ENCODE measurements at regions not wholly inside any gene's neighbourhood (a gene's known extent, or its start where the extent isn't known, plus 50 kb on each side); places are given as distances from the start of the nearest gene placed in this dataset.
"Not testable (repeated sequence)": the region's sequence is repeated elsewhere in the genome, so short reads cannot be mapped to it uniquely, and the experiment has no call there.

- Mint-ChIP-seq H3K9me3 (no peaks in the 10 kb centered on the region), H3K27ac (no peak overlapping the region), H3K4me3 (no peak overlapping the region), H3K27me3 (no peaks in the 10 kb centered on the region), H3K36me3 (no peaks in the 10 kb centered on the region), H3K4me1 (ENCODE audit: low read depth) (no peaks in the 10 kb centered on the region)
- POLR2A ChIA-PET, result no interaction called here
- no peak for DNase-seq
- intact Hi-C loops (cut with micrococcal nuclease), result no loop called here
- CTCF ChIA-PET, result no interaction called here
These were observed 440.6 kb upstream of the SLC35B3 start for GRCh38 chr6:8875986-8876385.

GRCh38 chr6:8872589-8872988 is 437.2 kb upstream of the SLC35B3 start:
- POLR2A ChIA-PET, result no interaction called here
- Mint-ChIP-seq H3K4me3 (no peak overlapping the region), H3K9me3 (no peaks in the 10 kb centered on the region), H3K36me3 (no peaks in the 10 kb centered on the region), H3K27me3 (no peaks in the 10 kb centered on the region), H3K4me1 (ENCODE audit: low read depth) (no peaks in the 10 kb centered on the region), H3K27ac (no peak overlapping the region)
- DNase-seq, result no peak
- intact Hi-C loops (cut with micrococcal nuclease), result no loop called here
- CTCF ChIA-PET, result no interaction called here

GRCh38 chr6:8865451-8865850 is 430.1 kb upstream of the SLC35B3 start:
- POLR2A ChIA-PET, result no interaction called here
- CTCF ChIA-PET, result no interaction called here
- Mint-ChIP-seq H3K9me3 (no peaks in the 10 kb centered on the region), H3K36me3 (no peaks in the 10 kb centered on the region), H3K4me1 (ENCODE audit: low read depth) (no peaks in the 10 kb centered on the region), H3K4me3 (no peak overlapping the region), H3K27ac (no peak overlapping the region), H3K27me3 (no peaks in the 10 kb centered on the region)
- intact Hi-C loops (cut with micrococcal nuclease), result no loop called here
- DNase-seq, result no peak

GRCh38 chr6:8860671-8861070 is 425.3 kb upstream of the SLC35B3 start:
- Mint-ChIP-seq H3K4me3 (no peak overlapping the region), H3K27ac (no peak overlapping the region), H3K9me3 (peaks cover 2% of the 10 kb centered on the region), H3K27me3 (no peaks in the 10 kb centered on the region), H3K4me1 (ENCODE audit: low read depth) (no peaks in the 10 kb centered on the region), H3K36me3 (no peaks in the 10 kb centered on the region)
- CTCF ChIA-PET, result no interaction called here
- DNase-seq, result no peak
- intact Hi-C loops (cut with micrococcal nuclease), result no loop called here
- POLR2A ChIA-PET, result no interaction called here

GRCh38 chr6:8859501-8859900 is 424.2 kb upstream of the SLC35B3 start:
- H3K36me3 Mint-ChIP-seq, result no peaks in the 10 kb centered on the region
- no peaks in the 10 kb centered on the region for H3K4me1 Mint-ChIP-seq (ENCODE audit: low read depth)
- no peak overlapping the region for H3K4me3 Mint-ChIP-seq
- ChIA-PET POLR2A (no interaction called here), CTCF (no interaction called here)
- DNase-seq, result no peak
- H3K27ac Mint-ChIP-seq, result no peak overlapping the region
- no peaks in the 10 kb centered on the region for H3K27me3 Mint-ChIP-seq
- H3K9me3 Mint-ChIP-seq, result peaks cover 2% of the 10 kb centered on the region
- intact Hi-C loops (cut with micrococcal nuclease), result no loop called here

- POLR2A ChIA-PET, result no interaction called here
- Mint-ChIP-seq H3K4me3 (no peak overlapping the region), H3K4me1 (ENCODE audit: low read depth) (no peaks in the 10 kb centered on the region), H3K27me3 (no peaks in the 10 kb centered on the region), H3K27ac (no peak overlapping the region), H3K36me3 (no peaks in the 10 kb centered on the region), H3K9me3 (peaks cover 2% of the 10 kb centered on the region)
- DNase-seq, result no peak
- intact Hi-C loops (cut with micrococcal nuclease), result no loop called here
- CTCF ChIA-PET, result no interaction called here
These were observed 423.5 kb upstream of the SLC35B3 start for GRCh38 chr6:8858854-8859331.

GRCh38 chr6:8857160-8857559 is 421.8 kb upstream of the SLC35B3 start:
- Mint-ChIP-seq H3K4me1 (ENCODE audit: low read depth) (no peaks in the 10 kb centered on the region), H3K27me3 (no peaks in the 10 kb centered on the region), H3K9me3 (peaks cover 2% of the 10 kb centered on the region), H3K27ac (no peak overlapping the region), H3K4me3 (no peak overlapping the region), H3K36me3 (no peaks in the 10 kb centered on the region)
- no peak for DNase-seq
- ChIA-PET CTCF (no interaction called here), POLR2A (no interaction called here)
- intact Hi-C loops (cut with micrococcal nuclease), result no loop called here

- H3K27ac Mint-ChIP-seq, result no peak overlapping the region
- POLR2A ChIA-PET, result no interaction called here
These were observed 420.1 kb upstream of the SLC35B3 start for GRCh38 chr6:8855411-8855810.

GRCh38 chr6:8852332-8852731 is 417.0 kb upstream of the SLC35B3 start:
- CTCF ChIA-PET, result no interaction called here
- POLR2A ChIA-PET, result no interaction called here
- Mint-ChIP-seq H3K27ac (no peak overlapping the region), H3K36me3 (no peaks in the 10 kb centered on the region), H3K9me3 (no peaks in the 10 kb centered on the region), H3K4me1 (ENCODE audit: low read depth) (no peaks in the 10 kb centered on the region), H3K4me3 (no peak overlapping the region), H3K27me3 (no peaks in the 10 kb centered on the region)
- DNase-seq, result no peak
- intact Hi-C loops (cut with micrococcal nuclease), result no loop called here

More at GRCh38 chr6:8855411-8855810, 420.1 kb upstream of the SLC35B3 start:
- DNase-seq, result no peak
- Mint-ChIP-seq H3K27me3 (no peaks in the 10 kb centered on the region), H3K36me3 (no peaks in the 10 kb centered on the region), H3K4me3 (no peak overlapping the region), H3K4me1 (ENCODE audit: low read depth) (no peaks in the 10 kb centered on the region), H3K9me3 (peaks cover 2% of the 10 kb centered on the region)
- CTCF ChIA-PET, result no interaction called here
- intact Hi-C loops (cut with micrococcal nuclease), result no loop called here

- H3K4me1 Mint-ChIP-seq (ENCODE audit: low read depth); DNase-seq; H3K27ac Mint-ChIP-seq; H3K27me3 Mint-ChIP-seq; intact Hi-C loops (cut with micrococcal nuclease); H3K36me3 Mint-ChIP-seq; H3K4me3 Mint-ChIP-seq; CTCF ChIA-PET; POLR2A ChIA-PET; H3K9me3 Mint-ChIP-seq: not testable (repeated sequence)
These were observed 411.3 kb upstream of the SLC35B3 start for GRCh38 chr6:8846680-8847079.

- no peaks in the 10 kb centered on the region for H3K4me1 Mint-ChIP-seq (ENCODE audit: low read depth)
- CTCF ChIA-PET, result no interaction called here
These were observed 410.3 kb upstream of the SLC35B3 start for GRCh38 chr6:8845690-8846089.

GRCh38 chr6:8844968-8845367 is 409.6 kb upstream of the SLC35B3 start:
- Mint-ChIP-seq H3K36me3 (no peaks in the 10 kb centered on the region), H3K9me3 (no peaks in the 10 kb centered on the region), H3K4me3 (no peak overlapping the region), H3K27me3 (no peaks in the 10 kb centered on the region), H3K27ac (no peak overlapping the region), H3K4me1 (ENCODE audit: low read depth) (no peaks in the 10 kb centered on the region)
- ChIA-PET CTCF (no interaction called here), POLR2A (no interaction called here)
- no peak for DNase-seq
- intact Hi-C loops (cut with micrococcal nuclease), result no loop called here

More at GRCh38 chr6:8845690-8846089, 410.3 kb upstream of the SLC35B3 start:
- Mint-ChIP-seq H3K27me3 (no peaks in the 10 kb centered on the region), H3K36me3 (no peaks in the 10 kb centered on the region), H3K4me3 (no peak overlapping the region), H3K27ac (no peak overlapping the region), H3K9me3 (no peaks in the 10 kb centered on the region)
- POLR2A ChIA-PET, result no interaction called here
- intact Hi-C loops (cut with micrococcal nuclease), result no loop called here
- no peak for DNase-seq

- ChIA-PET CTCF (interaction anchor here (0.6 kb wide), 1 partner anchor 142 kb away, joined by 3 read pairs; no protein-coding TSS in a partner anchor), POLR2A (no interaction called here)
- H3K4me1 Mint-ChIP-seq (ENCODE audit: low read depth), result no peaks in the 10 kb centered on the region
- H3K27me3 Mint-ChIP-seq, result no peaks in the 10 kb centered on the region
- H3K27ac Mint-ChIP-seq, result no peak overlapping the region
- intact Hi-C loops (cut with micrococcal nuclease), result no loop called here
- no peaks in the 10 kb centered on the region for H3K9me3 Mint-ChIP-seq
- DNase-seq, result no peak
- no peaks in the 10 kb centered on the region for H3K36me3 Mint-ChIP-seq
- no peak overlapping the region for H3K4me3 Mint-ChIP-seq
These were observed 404.3 kb upstream of the SLC35B3 start for GRCh38 chr6:8839626-8840025.

- POLR2A ChIA-PET, result no interaction called here
- intact Hi-C loops (cut with micrococcal nuclease), result no loop called here
- peaks cover 5% of the 10 kb centered on the region for H3K9me3 Mint-ChIP-seq
These were observed 402.0 kb upstream of the SLC35B3 start for GRCh38 chr6:8837343-8837742.

More at GRCh38 chr6:8837343-8837742, 402.0 kb upstream of the SLC35B3 start:
- H3K27ac Mint-ChIP-seq, result no peak overlapping the region
- no peaks in the 10 kb centered on the region for H3K27me3 Mint-ChIP-seq
- CTCF ChIA-PET, result no interaction called here
- no peaks in the 10 kb centered on the region for H3K4me1 Mint-ChIP-seq (ENCODE audit: low read depth)
- no peak overlapping the region for H3K4me3 Mint-ChIP-seq
- no peak for DNase-seq
- no peaks in the 10 kb centered on the region for H3K36me3 Mint-ChIP-seq

Measured in activated CD4-positive, alpha-beta memory T cell treated with anti-CD3 and anti-CD28 coated beads for 36 hours (primary cell).